Thoracic aorta (tissue), 2 donors: ENCODE measurements at regions not wholly inside any gene's neighbourhood (a gene's known extent, or its start where the extent isn't known, plus 50 kb on each side); places are given as distances from the start of the nearest gene placed in this dataset.

Experiments used
- ATAC-seq: fragments of 150-250 bp; one replicate; pipeline ENCODE4 v1.8.0; 2017; ENCODE audit warnings: low read depth; ENCODE audit not compliant: insufficient number of reproducible peaks, low FRiP score
- DNase-seq: peaks from one replicate; pipeline ENCODE4 v3.0.0-alpha.2; 2020; ENCODE audit warnings: low spot score
- H3K27ac ChIP-seq, 2 donors: fragments of 200-600 bp; sonication (generic); 1 replicate in 1 of 2; 2 replicates in 1 of 2; pipeline ENCODE4 v1.5.1; 2016; ENCODE audit warnings: mild to moderate bottlenecking in 2 of 2, moderate library complexity in 2 of 2
- H3K27me3 ChIP-seq: fragments of 200-600 bp; sonication (generic); replicated peaks from 2 replicates; pipeline ENCODE4 v1.6.0; 2016; ENCODE audit warnings: mild to moderate bottlenecking; ENCODE audit not compliant: insufficient read depth
- H3K36me3 ChIP-seq: fragments of 200-600 bp; sonication (generic); one replicate; pipeline ENCODE4 v1.5.1; 2016
- H3K4me1 ChIP-seq, 2 donors: fragments of 200-600 bp; sonication (generic); 1 replicate in 1 of 2; 2 replicates in 1 of 2; pipeline versions ENCODE4 v1.5.1 to v1.6.0; 2016; ENCODE audit warnings: low read depth in 2 of 2, mild to moderate bottlenecking in 1 of 2; ENCODE audit not compliant: control insufficient read depth in 1 of 2
- H3K4me3 ChIP-seq: fragments of 200-600 bp; sonication (generic); 2 replicates; pipeline ENCODE4 v1.5.1; 2016; ENCODE audit warnings: mild to moderate bottlenecking
- H3K9me3 ChIP-seq: fragments of 200-600 bp; sonication (generic); 2 replicates; pipeline ENCODE4 v1.5.1; 2016
- CTCF ChIP-seq: fragments of 200-600 bp; sonication (generic); IDR thresholded peaks from one replicate; pipeline ENCODE4 v1.5.1; 2019; ENCODE audit warnings: antibody characterized with exemption

DNA sequence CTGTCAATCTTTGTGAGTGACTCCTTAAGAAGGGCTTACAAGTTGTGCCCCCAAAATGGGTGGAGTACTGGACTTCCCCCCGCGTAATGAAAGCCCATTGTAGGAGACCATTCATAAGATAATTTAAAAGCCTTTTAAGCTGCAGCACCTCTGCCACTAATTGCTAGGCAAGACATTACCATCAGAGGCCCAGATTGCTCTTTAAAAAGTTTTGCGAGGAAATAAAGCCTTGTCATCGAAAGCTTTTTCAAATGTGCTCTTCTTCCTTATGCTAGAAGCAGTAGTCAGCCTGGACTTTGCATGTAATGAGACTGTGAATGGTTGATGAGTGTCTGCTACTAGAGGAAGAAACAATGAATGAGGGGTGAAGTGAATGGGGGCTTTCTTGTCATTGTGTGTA lies 345.3 kb upstream of the CDH2 start:
- H3K27me3 ChIP-seq = no peaks in the 10 kb centered on the region
- no peak overlapping the region for H3K4me3 ChIP-seq
- ATAC-seq (no peak), DNase-seq (no peak)
- no peaks in the 10 kb centered on the region for H3K4me1 ChIP-seq
- no peaks in the 10 kb centered on the region for H3K9me3 ChIP-seq
- no peaks in the 10 kb centered on the region for H3K36me3 ChIP-seq
- no peak for TF ChIP-seq CTCF
- H3K27ac ChIP-seq = no peak overlapping the region

- TF ChIP-seq CTCF = no peak
- DNase-seq (no peak), ATAC-seq (no peak)
- Histone ChIP-seq H3K4me3 (no peak overlapping the region), H3K27ac (no peak overlapping the region), H3K36me3 (no peaks in the 10 kb centered on the region), H3K9me3 (no peaks in the 10 kb centered on the region), H3K27me3 (no peaks in the 10 kb centered on the region), H3K4me1 (no peaks in the 10 kb centered on the region)
These were observed 343.1 kb upstream of the CDH2 start for GRCh38 chr18:28519997-28520396.

GRCh38 chr18:28514699-28515098 lies 337.8 kb upstream of the CDH2 start:
- Histone ChIP-seq H3K36me3 (no peaks in the 10 kb centered on the region), H3K27me3 (no peaks in the 10 kb centered on the region), H3K4me3 (no peak overlapping the region), H3K9me3 (no peaks in the 10 kb centered on the region), H3K4me1 (no peaks in the 10 kb centered on the region), H3K27ac (no peak overlapping the region)
- no peak for TF ChIP-seq CTCF
- DNase-seq (no peak), ATAC-seq (no peak)

GRCh38 chr18:28512357-28512756 lies 335.4 kb upstream of the CDH2 start:
- DNase-seq (no peak), ATAC-seq (no peak)
- no peak overlapping the region for H3K27ac ChIP-seq
- H3K4me1 ChIP-seq = no peaks in the 10 kb centered on the region
- no peaks in the 10 kb centered on the region for H3K36me3 ChIP-seq
- H3K4me3 ChIP-seq = peak overlapping the region; percentile 35
- no peaks in the 10 kb centered on the region for H3K27me3 ChIP-seq
- H3K9me3 ChIP-seq = no peaks in the 10 kb centered on the region
- TF ChIP-seq CTCF = no peak

- TF ChIP-seq CTCF = no peak
- H3K27ac ChIP-seq = no peak overlapping the region
- H3K36me3 ChIP-seq = no peaks in the 10 kb centered on the region
- no peak for ATAC-seq
- no peak for DNase-seq
- no peaks in the 10 kb centered on the region for H3K27me3 ChIP-seq
- H3K4me1 ChIP-seq = no peaks in the 10 kb centered on the region
- no peaks in the 10 kb centered on the region for H3K9me3 ChIP-seq
- H3K4me3 ChIP-seq = no peak overlapping the region
These were observed 334.5 kb upstream of the CDH2 start for GRCh38 chr18:28511413-28511821.
